PC-3 (cell line): ENCODE measurements at regions not wholly inside any gene's neighbourhood (a gene's known extent, or its start where the extent isn't known, plus 50 kb on each side); places are given as distances from the start of the nearest gene placed in this dataset.

Source experiments
- ATAC-seq: fragments of 200-7000 bp; cut with Tn5 transposase; 2 replicates; pipeline ENCODE4 v1.9.1; 2020; ENCODE audit warnings: mild to moderate bottlenecking, moderate library complexity
- BruUV-seq: library from RNA; stranded (reverse); fragments of 400-500 nt; replicated peaks from 2 replicates; lab custom pipeline; 2021; lab: Mats Ljungman, UMichigan
- CTCF ChIA-PET: fragments of 300-600 bp; sonication (Branson Sonifier 250); formaldehyde crosslinking; loops from one replicate; lab custom pipeline; 2022; ENCODE audit warnings: antibody characterized with exemption; lab: Charles Lee
- POLR2A ChIA-PET: fragments of 300-600 bp; sonication (Branson Sonifier 250); formaldehyde crosslinking; loops from one replicate; lab custom pipeline; 2022; ENCODE audit warnings: antibody characterized with exemption; ENCODE audit not compliant: unreplicated experiment; lab: Charles Lee
- DNase-seq: peaks from one replicate; pipeline ENCODE4 v3.0.0-alpha.2; 2015
- H2AFZ ChIP-seq: fragments of 300-600 bp; sonication (generic); 2 replicates; pipeline ENCODE4 v1.6.0; 2016; ENCODE audit warnings: antibody characterized with exemption, low read length
- H3F3A ChIP-seq: fragments of 300-600 bp; sonication (generic); one replicate; pipeline ENCODE4 v1.6.0; 2017; ENCODE audit warnings: antibody characterized with exemption, low read length, control low read depth, mild to moderate bottlenecking; ENCODE audit not compliant: unreplicated experiment
- H3K27ac ChIP-seq: fragments of 300-600 bp; sonication (generic); 2 replicates; pipeline ENCODE4 v1.5.1; 2016; ENCODE audit warnings: mild to moderate bottlenecking, low read length
- H3K27me3 ChIP-seq: fragments of 300-600 bp; sonication (generic); 2 replicates; pipeline ENCODE4 v1.6.1; 2016; ENCODE audit warnings: low read length, mixed read lengths
- H3K36me3 ChIP-seq: fragments of 300-600 bp; sonication (generic); 2 replicates; pipeline ENCODE4 v1.6.1; 2016; ENCODE audit warnings: low read depth, mixed run types, low read length, mixed read lengths
- H3K4me1 ChIP-seq: fragments of 300-600 bp; sonication (generic); 2 replicates; pipeline ENCODE4 v1.5.1; 2016; ENCODE audit warnings: low read length; ENCODE audit not compliant: insufficient read depth
- H3K4me2 ChIP-seq: fragments of 300-600 bp; sonication (generic); 2 replicates; pipeline ENCODE4 v1.6.0; 2016; ENCODE audit warnings: low read length
- H3K4me3 ChIP-seq: fragments of 300-600 bp; sonication (generic); 2 replicates; pipeline ENCODE4 v1.5.1; 2016; ENCODE audit warnings: mild to moderate bottlenecking, low read length, mixed read lengths
- H3K79me2 ChIP-seq: fragments of 300-600 bp; sonication (generic); 2 replicates; pipeline ENCODE4 v1.6.1; 2017; ENCODE audit warnings: low read length, mixed read lengths
- H3K9ac ChIP-seq: fragments of 300-600 bp; sonication (generic); 2 replicates; pipeline ENCODE4 v1.6.0; 2016; ENCODE audit warnings: mild to moderate bottlenecking, low read length
- H3K9me2 ChIP-seq: fragments of 300-600 bp; sonication (generic); replicated peaks from 2 replicates; pipeline ENCODE4 v1.6.1; 2016; ENCODE audit warnings: mixed run types, low read length, mixed read lengths
- H3K9me3 ChIP-seq: fragments of 300-600 bp; sonication (generic); 2 replicates; pipeline ENCODE4 v1.6.1; 2016; ENCODE audit warnings: low read length, mixed read lengths
- H4K20me1 ChIP-seq: fragments of 300-600 bp; sonication (generic); 2 replicates; pipeline ENCODE4 v1.6.1; 2016; ENCODE audit warnings: low read length, mixed read lengths
- EZH2 ChIP-seq: fragments of 300-600 bp; sonication (generic); IDR thresholded peaks from one replicate; pipeline ENCODE4 v1.6.1; 2017; ENCODE audit warnings: antibody characterized with exemption, mild to moderate bottlenecking, low read length; ENCODE audit not compliant: unreplicated experiment
- EZH2phosphoT487 ChIP-seq: fragments of 300-600 bp; sonication (generic); IDR thresholded peaks from 2 replicates; pipeline ENCODE4 v1.6.1; 2018; ENCODE audit warnings: mild to moderate bottlenecking, antibody characterized with exemption, low read length, borderline replicate concordance
- intact Hi-C: fragments of 100-400 bp; cut with micrococcal nuclease; formaldehyde crosslinking; loops from 2 replicates; pipeline ENCODE4 v1.9.0; 2023
- TF ChIP-seq, protein P1 (sequence below): fragments of 300-600 bp; sonication (generic); conservative IDR thresholded peaks from 2 replicates; pipeline ENCODE4 v1.5.1; 2017; ENCODE audit warnings: antibody characterized with exemption, low read depth, mild to moderate bottlenecking, low read length

DNA sequence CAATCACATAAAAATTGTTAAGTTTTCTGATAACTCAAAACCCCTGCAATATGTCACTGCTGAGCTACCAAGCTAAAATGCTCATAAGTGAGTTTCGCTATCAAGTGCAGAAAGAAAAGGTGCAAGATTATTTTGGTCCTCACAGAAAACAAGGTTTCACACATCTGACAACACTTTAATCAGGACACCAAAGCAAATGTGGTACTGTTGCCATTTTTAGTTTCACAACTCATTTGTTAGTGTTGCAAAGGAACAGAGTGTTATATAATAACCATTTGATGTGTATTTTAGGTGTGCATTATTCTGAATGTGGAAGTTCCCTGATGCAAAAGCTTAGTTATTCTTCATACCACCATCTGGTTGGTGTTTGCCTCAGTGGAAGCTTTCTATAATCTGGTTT lies 956.2 kb downstream of the DSC3 start:
- no TSS peak for BruUV-seq
- no peak for ATAC-seq
- Histone ChIP-seq H3K36me3 (no peaks in the 10 kb centered on the region; the same call in 1 of the 2 replicates), H3K9me3 (no peaks in the 10 kb centered on the region), H3K27me3 (no peaks in the 10 kb centered on the region), H3K79me2 (no peaks in the 10 kb centered on the region), H4K20me1 (no peaks in the 10 kb centered on the region), H3K9me2 (no peaks in the 10 kb centered on the region), H3F3A (no peaks in the 10 kb centered on the region), H2AFZ (no peak overlapping the region), H3K4me3 (no peak overlapping the region), H3K9ac (no peak overlapping the region), H3K4me2 (no peak overlapping the region), H3K4me1 (0 out of 2 replicates have a peak, but pooled peaks cover 4% of the 10 kb centered on the region), H3K27ac (no peak overlapping the region)
- DNase-seq: no peak
- intact Hi-C loops: no loop called here
- TF ChIP-seq EZH2phosphoT487 (no peak), EZH2 (no peak)
- TF ChIP-seq, protein P1, sequence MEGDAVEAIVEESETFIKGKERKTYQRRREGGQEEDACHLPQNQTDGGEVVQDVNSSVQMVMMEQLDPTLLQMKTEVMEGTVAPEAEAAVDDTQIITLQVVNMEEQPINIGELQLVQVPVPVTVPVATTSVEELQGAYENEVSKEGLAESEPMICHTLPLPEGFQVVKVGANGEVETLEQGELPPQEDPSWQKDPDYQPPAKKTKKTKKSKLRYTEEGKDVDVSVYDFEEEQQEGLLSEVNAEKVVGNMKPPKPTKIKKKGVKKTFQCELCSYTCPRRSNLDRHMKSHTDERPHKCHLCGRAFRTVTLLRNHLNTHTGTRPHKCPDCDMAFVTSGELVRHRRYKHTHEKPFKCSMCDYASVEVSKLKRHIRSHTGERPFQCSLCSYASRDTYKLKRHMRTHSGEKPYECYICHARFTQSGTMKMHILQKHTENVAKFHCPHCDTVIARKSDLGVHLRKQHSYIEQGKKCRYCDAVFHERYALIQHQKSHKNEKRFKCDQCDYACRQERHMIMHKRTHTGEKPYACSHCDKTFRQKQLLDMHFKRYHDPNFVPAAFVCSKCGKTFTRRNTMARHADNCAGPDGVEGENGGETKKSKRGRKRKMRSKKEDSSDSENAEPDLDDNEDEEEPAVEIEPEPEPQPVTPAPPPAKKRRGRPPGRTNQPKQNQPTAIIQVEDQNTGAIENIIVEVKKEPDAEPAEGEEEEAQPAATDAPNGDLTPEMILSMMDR: no peak
- CTCF ChIA-PET: no interaction called here
- POLR2A ChIA-PET: no interaction called here

DNA sequence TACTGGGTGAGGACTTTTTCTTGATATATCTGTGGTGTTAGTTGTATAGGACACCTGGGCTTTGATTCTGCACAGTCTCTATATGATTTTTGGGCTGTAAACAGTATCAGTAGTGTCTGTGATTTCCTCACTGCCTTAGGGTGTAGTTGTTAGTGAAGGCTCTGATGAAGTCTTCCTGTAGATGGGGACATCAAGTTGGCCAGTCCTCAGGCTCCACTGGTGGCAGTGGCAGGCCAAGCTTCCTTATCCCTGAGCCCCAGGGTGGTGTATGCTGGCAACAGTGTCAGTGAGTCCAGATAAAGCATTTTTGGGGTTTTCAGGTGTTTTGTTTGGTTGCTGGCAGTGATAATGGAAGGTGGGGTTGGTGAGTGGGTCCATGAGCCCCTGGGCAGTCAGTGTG lies 961.4 kb downstream of the DSC3 start:
- POLR2A ChIA-PET: no interaction called here
- DNase-seq (no peak), ATAC-seq (no peak)
- no TSS peak for BruUV-seq
- no peaks in the 10 kb centered on the region for H4K20me1 ChIP-seq
- H3K36me3 ChIP-seq: no peaks in the 10 kb centered on the region; the same call in 1 of the 2 replicates
- H3K4me2 ChIP-seq: no peak overlapping the region
- intact Hi-C loops: no loop called here
- no peak overlapping the region for H2AFZ ChIP-seq
- no peaks in the 10 kb centered on the region for H3F3A ChIP-seq
- CTCF ChIA-PET: no interaction called here
- no peaks in the 10 kb centered on the region for H3K79me2 ChIP-seq
- no peaks in the 10 kb centered on the region for H3K27me3 ChIP-seq
- H3K9ac ChIP-seq: no peak overlapping the region
- no peak overlapping the region for H3K27ac ChIP-seq
- no peak overlapping the region for H3K4me3 ChIP-seq
- H3K4me1 ChIP-seq: peaks cover 4% of the 10 kb centered on the region; the same call in 1 of the 2 replicates
- TF ChIP-seq, protein P1: no peak
- H3K9me2 ChIP-seq: no peaks in the 10 kb centered on the region
- H3K9me3 ChIP-seq: no peaks in the 10 kb centered on the region

DNA sequence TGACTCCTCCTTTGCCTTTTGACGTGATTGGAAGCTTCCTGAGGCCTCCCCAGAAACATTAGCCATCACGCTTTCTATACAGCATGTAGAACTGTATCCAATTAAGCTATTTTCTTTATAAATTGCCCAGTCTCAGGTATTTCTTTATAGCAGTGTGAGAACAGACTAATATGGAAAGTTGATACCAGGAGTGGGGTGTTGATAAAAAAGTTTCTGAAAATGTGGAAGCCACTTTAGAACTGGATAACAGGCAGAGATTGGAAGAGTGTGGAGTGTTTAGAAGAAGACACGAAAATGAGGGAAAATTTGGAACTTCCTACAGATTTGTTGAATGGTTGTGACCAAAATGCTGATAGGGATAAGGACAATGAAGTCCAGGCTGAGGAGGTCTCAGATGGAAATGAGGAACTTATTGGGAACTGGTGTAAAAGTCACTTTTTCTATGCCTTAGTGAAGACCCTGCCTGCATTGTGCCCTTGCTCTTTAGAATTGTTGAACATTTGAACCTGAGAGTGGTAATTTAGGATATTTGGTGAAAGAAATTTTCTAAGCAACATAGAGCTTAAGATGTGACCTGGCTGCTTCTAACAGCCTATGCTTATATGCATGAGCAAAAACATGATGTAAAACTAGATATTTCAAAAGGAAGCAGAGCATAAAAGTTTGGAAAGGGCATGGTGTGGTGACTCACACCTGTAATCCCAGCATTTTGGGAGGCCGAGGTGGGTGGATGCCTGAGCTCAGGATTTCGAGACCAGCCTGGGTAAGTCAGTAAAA lies 969.7 kb downstream of the DSC3 start:
- Histone ChIP-seq H3K9me3 (peaks cover 8% of the 10 kb centered on the region), H3K79me2 (no peaks in the 10 kb centered on the region), H3K27me3 (no peaks in the 10 kb centered on the region), H3K9me2 (no peaks in the 10 kb centered on the region), H3K36me3 (no peaks in the 10 kb centered on the region; the same call in 1 of the 2 replicates), H3K4me2 (no peak overlapping the region), H3F3A (no peaks in the 10 kb centered on the region), H3K4me1 (peaks cover 7% of the 10 kb centered on the region; the same call in 1 of the 2 replicates), H3K27ac (no peak overlapping the region), H3K9ac (no peak overlapping the region), H4K20me1 (no peaks in the 10 kb centered on the region), H3K4me3 (no peak overlapping the region), H2AFZ (no peak overlapping the region)
- ChIA-PET CTCF (no interaction called here), POLR2A (no interaction called here)
- no peak for TF ChIP-seq EZH2phosphoT487
- no peak for DNase-seq
- no TSS peak for BruUV-seq
- ATAC-seq: no peak
- intact Hi-C loops: no loop called here
